ENCODE measurements at regions not wholly inside any gene's neighbourhood (a gene's known extent, or its start where the extent isn't known, plus 50 kb on each side); places are given as distances from the start of the nearest gene placed in this dataset.

- ChIA-PET POLR2A (no interaction called here), CTCF (ENCODE audit: low intra/inter-chr PET ratio) (no interaction called here)
- Histone ChIP-seq H2AFZ (ENCODE audit: low read depth, low read length) (no peak overlapping the region), H3K27me3 (ENCODE audit: control insufficient read depth in 2 of 2, insufficient read depth in 2 of 2, low read length in 2 of 2) (no peaks in the 10 kb centered on the region), H3K79me2 (ENCODE audit: control insufficient read depth, insufficient read depth, low read length) (no peaks in the 10 kb centered on the region), H3K36me3 (ENCODE audit: control insufficient read depth, insufficient read depth, low read length) (no peaks in the 10 kb centered on the region), H3K4me2 (ENCODE audit: insufficient read depth, low read length) (no peak overlapping the region), H3K4me1 (replicated peaks in 1 of 2; ENCODE audit: control insufficient read depth in 2 of 2, insufficient read depth in 2 of 2, low read length in 2 of 2) (no peaks in the 10 kb centered on the region), H3K9me3 (replicated peaks; ENCODE audit: control insufficient read depth, insufficient read depth, low read depth, low read length) (no peaks in the 10 kb centered on the region), H3K9ac (ENCODE audit: insufficient read depth in 1 of 2, low read depth in 2 of 2, low read length in 2 of 2) (no peak overlapping the region), H3K4me3 (no peak overlapping the region), H3K27ac (ENCODE audit: extremely low read depth, low read depth, low read length) (no peak overlapping the region), H3K9me1 (ENCODE audit: control insufficient read depth, insufficient read depth, low read length) (no peaks in the 10 kb centered on the region), H4K20me1 (replicated peaks; ENCODE audit: control insufficient read depth, insufficient read depth, low read length) (no peaks in the 10 kb centered on the region)
- ATAC-seq: no peak
- in situ Hi-C loops (cut with MboI) (no loop called here), intact Hi-C loops (cut with micrococcal nuclease) (no loop called here)
- BruUV-seq (replicated peaks): no TSS peak
- WGBS (ENCODE audit: insufficient coverage, low coverage, missing lambda C conversion rate): 27% methylated on average over 5 of the region's 5 CpGs
- DNase-seq (ENCODE audit: extremely low read depth in 1 of 4, low spot score in 3 of 4): no peak
- no peak for TF ChIP-seq EZH2 (IDR thresholded peaks at IDR 0.05; ENCODE audit: borderline replicate concordance, low read depth, low read length)
- no peak for TF ChIP-seq GMEB1 (CRISPR knock-in tag; IDR thresholded peaks at IDR 0.05)
- no peak for TF ChIP-seq EP400 (IDR thresholded peaks at IDR 0.05)
- no peak for TF ChIP-seq RHOXF2B (CRISPR knock-in tag; conservative IDR thresholded peaks at IDR 0.05)
- no peak for TF ChIP-seq NR2C2 (CRISPR knock-in tag; IDR thresholded peaks at IDR 0.05)
- no peak for TF ChIP-seq NR2C2 (tag; IDR thresholded peaks at IDR 0.05)
- no peak for TF ChIP-seq CBFA2T3 (IDR thresholded peaks at IDR 0.05)
- TF ChIP-seq TBP (optimal IDR thresholded peaks at IDR 0.05; ENCODE audit: low read depth, low read length): no peak
- TF ChIP-seq ZNF197 (CRISPR knock-in tag; IDR thresholded peaks at IDR 0.05; ENCODE audit: low read depth): no peak
- no peak for TF ChIP-seq NR2C1 (IDR thresholded peaks at IDR 0.05)
- TF ChIP-seq NR2C1 (tag; IDR thresholded peaks at IDR 0.05): no peak
- TF ChIP-seq ATF4 (CRISPR knock-in tag; IDR thresholded peaks at IDR 0.05): no peak
- no peak for TF ChIP-seq PTBP1 (IDR thresholded peaks at IDR 0.05; ENCODE audit: low read depth, low read length)
- no peak for TF ChIP-seq PYGO2 (tag; IDR thresholded peaks at IDR 0.05)
- no peak for TF ChIP-seq MEF2A (IDR thresholded peaks at IDR 0.05; ENCODE audit: control insufficient read depth, low read depth, low read length)
- no peak for FAIRE-seq
Observed at GRCh38 chr4:23241408-23241807, 548.7 kb downstream of the GBA3 start.

Measured in K562 (cell line).